Vagina (tissue), 2 donors: ENCODE measurements at regions not wholly inside any gene's neighbourhood (a gene's known extent, or its start where the extent isn't known, plus 50 kb on each side); places are given as distances from the start of the nearest gene placed in this dataset.

Experiments used
- DNase-seq, 2 donors: peaks; one replicate each; pipeline ENCODE4 v3.0.0-alpha.2; 2017; ENCODE audit errors: extremely low spot score in 2 of 2
- H3K27ac ChIP-seq: fragments of 200-600 bp; sonication (generic); one replicate; pipeline ENCODE4 v1.5.1; 2019
- H3K27me3 ChIP-seq: fragments of 200-600 bp; sonication (generic); one replicate; pipeline ENCODE4 v1.5.1; 2019
- H3K36me3 ChIP-seq, 2 donors: fragments of 200-600 bp; sonication (generic); one replicate each; pipeline ENCODE4 v1.5.1; 2017 to 2019
- H3K4me1 ChIP-seq: fragments of 200-600 bp; sonication (generic); one replicate; pipeline ENCODE4 v1.5.1; 2019
- H3K4me3 ChIP-seq, 2 donors: fragments of 200-600 bp; sonication (generic); 1 replicate in 1 of 2; 2 replicates in 1 of 2; pipeline ENCODE4 v1.5.1; 2016 to 2019
- H3K9me3 ChIP-seq: fragments of 200-600 bp; sonication (generic); one replicate; pipeline ENCODE4 v1.5.1; 2019
- CTCF ChIP-seq, 3 experiments: fragments of 450-650 bp in 2 of 3; fragments of 200-600 bp in 1 of 3; sonication (generic) in 1 of 3; IDR thresholded peaks; one replicate each; pipeline ENCODE4 v1.5.1; 2017 to 2019; ENCODE audit warnings: antibody characterized with exemption in 3 of 3, mild to moderate bottlenecking in 2 of 3, moderate library complexity in 2 of 3
- POLR2A ChIP-seq, 2 donors: fragments of 450-650 bp; IDR thresholded peaks; one replicate each; pipeline ENCODE4 v1.6.1; 2017; ENCODE audit warnings: antibody characterized with exemption in 2 of 2, mild to moderate bottlenecking in 2 of 2, moderate library complexity in 2 of 2
- POLR2AphosphoS5 ChIP-seq, 2 donors: sonication (generic); formaldehyde crosslinking; IDR thresholded peaks; one replicate each; pipeline ENCODE4 v1.9.0; 2017; ENCODE audit warnings: antibody characterized with exemption in 2 of 2, mild to moderate bottlenecking in 2 of 2, low read depth in 1 of 2; ENCODE audit not compliant: insufficient read depth in 1 of 2
- intact Hi-C: fragments of 100-400 bp; cut with DNase I; formaldehyde crosslinking; loops from one replicate; pipeline ENCODE4 v1.15.1; 2023

- TF ChIP-seq POLR2A (IDR thresholded peaks at IDR 0.05) (no peak), CTCF (IDR thresholded peaks at IDR 0.05) (no peak), POLR2AphosphoS5 (IDR thresholded peaks at IDR 0.05; ENCODE audit: insufficient read depth in 1 of 2, low read depth in 1 of 2) (no peak)
- no peak for DNase-seq
- Histone ChIP-seq H3K4me1 (no peaks in the 10 kb centered on the region), H3K36me3 (no peaks in the 10 kb centered on the region), H3K27me3 (no peaks in the 10 kb centered on the region), H3K9me3 (no peaks in the 10 kb centered on the region), H3K27ac (no peak overlapping the region), H3K4me3 (no peak overlapping the region)
- intact Hi-C loops = no loop called here
These were observed 1073.3 kb upstream of the RAG2 start for GRCh38 chr11:37671321-37671720.

- H3K36me3 ChIP-seq = no peaks in the 10 kb centered on the region
- no peak overlapping the region for H3K27ac ChIP-seq
- H3K9me3 ChIP-seq = no peaks in the 10 kb centered on the region
- H3K4me3 ChIP-seq = no peak overlapping the region
- H3K4me1 ChIP-seq = no peaks in the 10 kb centered on the region
- TF ChIP-seq POLR2AphosphoS5 (IDR thresholded peaks at IDR 0.05; ENCODE audit: insufficient read depth in 1 of 2, low read depth in 1 of 2) (no peak), CTCF (IDR thresholded peaks at IDR 0.05) (no peak), POLR2A (IDR thresholded peaks at IDR 0.05) (no peak)
- H3K27me3 ChIP-seq = no peaks in the 10 kb centered on the region
- intact Hi-C loops = no loop called here
- no peak for DNase-seq
These were observed 1068.9 kb upstream of the RAG2 start for GRCh38 chr11:37666960-37667359.

- no peak overlapping the region for H3K4me3 ChIP-seq
- no peaks in the 10 kb centered on the region for H3K27me3 ChIP-seq
- H3K9me3 ChIP-seq = no peaks in the 10 kb centered on the region
- H3K36me3 ChIP-seq = no peaks in the 10 kb centered on the region
- no peak for DNase-seq
- no peaks in the 10 kb centered on the region for H3K4me1 ChIP-seq
- intact Hi-C loops = no loop called here
- H3K27ac ChIP-seq = no peak overlapping the region
- no peak for TF ChIP-seq POLR2AphosphoS5 (IDR thresholded peaks at IDR 0.05; ENCODE audit: insufficient read depth in 1 of 2, low read depth in 1 of 2)
- TF ChIP-seq CTCF (IDR thresholded peaks at IDR 0.05) = no peak
- no peak for TF ChIP-seq POLR2A (IDR thresholded peaks at IDR 0.05)
These were observed 1059.6 kb upstream of the RAG2 start for GRCh38 chr11:37657645-37658044.

GRCh38 chr11:37647767-37648166, 1049.7 kb upstream of the RAG2 start:
- Histone ChIP-seq H3K4me1 (no peaks in the 10 kb centered on the region), H3K36me3 (no peaks in the 10 kb centered on the region), H3K9me3 (no peaks in the 10 kb centered on the region), H3K27ac (no peak overlapping the region), H3K4me3 (no peak overlapping the region), H3K27me3 (no peaks in the 10 kb centered on the region)
- TF ChIP-seq POLR2A (IDR thresholded peaks at IDR 0.05) = no peak
- TF ChIP-seq POLR2AphosphoS5 (IDR thresholded peaks at IDR 0.05; ENCODE audit: insufficient read depth in 1 of 2, low read depth in 1 of 2) = no peak
- TF ChIP-seq CTCF (IDR thresholded peaks at IDR 0.05) = no peak
- no peak for DNase-seq
- intact Hi-C loops = no loop called here

- Histone ChIP-seq H3K27me3 (no peaks in the 10 kb centered on the region), H3K27ac (no peak overlapping the region), H3K4me1 (no peaks in the 10 kb centered on the region), H3K36me3 (no peaks in the 10 kb centered on the region), H3K9me3 (no peaks in the 10 kb centered on the region), H3K4me3 (no peak overlapping the region)
- no peak for TF ChIP-seq CTCF (IDR thresholded peaks at IDR 0.05)
- no peak for TF ChIP-seq POLR2AphosphoS5 (IDR thresholded peaks at IDR 0.05; ENCODE audit: insufficient read depth in 1 of 2, low read depth in 1 of 2)
- TF ChIP-seq POLR2A (IDR thresholded peaks at IDR 0.05) = no peak
- no peak for DNase-seq
- intact Hi-C loops = no loop called here
These were observed 1045.9 kb upstream of the RAG2 start for GRCh38 chr11:37643968-37644367.
